ENCODE measurements at regions not wholly inside any gene's neighbourhood (a gene's known extent, or its start where the extent isn't known, plus 50 kb on each side); places are given as distances from the start of the nearest gene placed in this dataset.

GRCh38 chr4:179225594-179225993 is 1783.4 kb upstream of the AGA start:
- Mint-ChIP-seq H3K36me3 (ENCODE audit: insufficient read depth, unreplicated experiment) (no peaks in the 10 kb centered on the region), H3K27ac (ENCODE audit: low read depth, unreplicated experiment) (peak overlapping the region; percentile 23), H3K9me3 (ENCODE audit: unreplicated experiment) (peaks cover 4% of the 10 kb centered on the region), H3K4me3 (ENCODE audit: unreplicated experiment) (peak overlapping the region; percentile 4), H3K4me1 (ENCODE audit: insufficient read depth, unreplicated experiment) (peaks cover 25% of the 10 kb centered on the region), H3K27me3 (ENCODE audit: insufficient read depth, unreplicated experiment) (no peaks in the 10 kb centered on the region)
- no TSS peak for BruUV-seq (replicated peaks)
- intact Hi-C loops (cut with micrococcal nuclease) = no loop called here
- ChIA-PET POLR2A (no interaction called here), CTCF (interaction anchor here (0.6 to 1.2 kb wide), 3 partner anchors 40 to 921 kb away, joined by 3 to 4 read pairs (median 4); no protein-coding TSS in a partner anchor)
- no peak for TF ChIP-seq CTCF (IDR thresholded peaks at IDR 0.05; ENCODE audit: unreplicated experiment)
- peak; percentile 46 for DNase-seq (ENCODE audit: unreplicated experiment)

- BruUV-seq (replicated peaks) = no TSS peak
- H3K27ac Mint-ChIP-seq (ENCODE audit: low read depth, unreplicated experiment) = no peak overlapping the region
Measured at GRCh38 chr4:179248821-179249220, 1806.6 kb upstream of the AGA start.

GRCh38 chr4:179268791-179269190 is 1826.6 kb upstream of the AGA start:
- intact Hi-C loops (cut with micrococcal nuclease) = no loop called here
- POLR2A ChIA-PET = interaction anchor here (0.7 kb wide), 1 partner anchor 667 kb away, joined by 4 read pairs; no protein-coding TSS in a partner anchor
- no peak for TF ChIP-seq CTCF (IDR thresholded peaks at IDR 0.05; ENCODE audit: unreplicated experiment)
- H3K4me3 Mint-ChIP-seq (ENCODE audit: unreplicated experiment) = no peak overlapping the region
- no peaks in the 10 kb centered on the region for H3K36me3 Mint-ChIP-seq (ENCODE audit: insufficient read depth, unreplicated experiment)
- H3K27ac Mint-ChIP-seq (ENCODE audit: low read depth, unreplicated experiment) = no peak overlapping the region
- no peak for DNase-seq (ENCODE audit: unreplicated experiment)
- no TSS peak for BruUV-seq (replicated peaks)
- CTCF ChIA-PET = interaction anchor here (1.0 kb wide), 1 partner anchor 669 kb away, joined by 3 read pairs; no protein-coding TSS in a partner anchor
- no peaks in the 10 kb centered on the region for H3K4me1 Mint-ChIP-seq (ENCODE audit: insufficient read depth, unreplicated experiment)
- H3K9me3 Mint-ChIP-seq (ENCODE audit: unreplicated experiment) = peaks cover 24% of the 10 kb centered on the region
- H3K27me3 Mint-ChIP-seq (ENCODE audit: insufficient read depth, unreplicated experiment) = no peaks in the 10 kb centered on the region

More at GRCh38 chr4:179248821-179249220, 1806.6 kb upstream of the AGA start:
- Mint-ChIP-seq H3K9me3 (ENCODE audit: unreplicated experiment) (no peaks in the 10 kb centered on the region), H3K36me3 (ENCODE audit: insufficient read depth, unreplicated experiment) (no peaks in the 10 kb centered on the region), H3K27me3 (ENCODE audit: insufficient read depth, unreplicated experiment) (no peaks in the 10 kb centered on the region), H3K4me1 (ENCODE audit: insufficient read depth, unreplicated experiment) (no peaks in the 10 kb centered on the region), H3K4me3 (ENCODE audit: unreplicated experiment) (no peak overlapping the region)
- ChIA-PET CTCF (no interaction called here), POLR2A (no interaction called here)
- no peak for TF ChIP-seq CTCF (IDR thresholded peaks at IDR 0.05; ENCODE audit: unreplicated experiment)
- intact Hi-C loops (cut with micrococcal nuclease) = no loop called here
- no peak for DNase-seq (ENCODE audit: unreplicated experiment)

- BruUV-seq (replicated peaks) = no TSS peak
- H3K4me1 Mint-ChIP-seq (ENCODE audit: insufficient read depth, unreplicated experiment) = peaks cover 5% of the 10 kb centered on the region
- peaks cover 9% of the 10 kb centered on the region for H3K9me3 Mint-ChIP-seq (ENCODE audit: unreplicated experiment)
- intact Hi-C loops (cut with micrococcal nuclease) = no loop called here
- no peak overlapping the region for H3K27ac Mint-ChIP-seq (ENCODE audit: low read depth, unreplicated experiment)
- POLR2A ChIA-PET = no interaction called here
- H3K36me3 Mint-ChIP-seq (ENCODE audit: insufficient read depth, unreplicated experiment) = no peaks in the 10 kb centered on the region
- CTCF ChIA-PET = no interaction called here
- TF ChIP-seq CTCF (IDR thresholded peaks at IDR 0.05; ENCODE audit: unreplicated experiment) = no peak
- no peak for DNase-seq (ENCODE audit: unreplicated experiment)
- no peak overlapping the region for H3K4me3 Mint-ChIP-seq (ENCODE audit: unreplicated experiment)
- H3K27me3 Mint-ChIP-seq (ENCODE audit: insufficient read depth, unreplicated experiment) = no peaks in the 10 kb centered on the region
Measured at GRCh38 chr4:179272282-179272681, 1830.0 kb upstream of the AGA start.
